Right lobe of liver (tissue), 6 donors: ENCODE measurements at regions not wholly inside any gene's neighbourhood (a gene's known extent, or its start where the extent isn't known, plus 50 kb on each side); places are given as distances from the start of the nearest gene placed in this dataset.

Source experiments
- ATAC-seq, 4 donors: fragments of 200-7000 bp; cut with Tn5 transposase; one replicate each; pipeline ENCODE4 v1.9.1; 2020; ENCODE audit warnings: mild to moderate bottlenecking in 4 of 4, moderate library complexity in 4 of 4
- DNase-seq, 3 donors: peaks; one replicate each; pipeline ENCODE4 v3.0.0-alpha.2; 2020
- H3K27ac ChIP-seq, 3 donors: fragments of 200-600 bp; one replicate each; pipeline ENCODE4 v1.8.0; 2022
- H3K27me3 ChIP-seq, 2 donors: fragments of 200-600 bp; one replicate each; pipeline ENCODE4 v1.8.0; 2022
- H3K36me3 ChIP-seq, 4 donors: fragments of 200-600 bp; sonication (generic) in 1 of 4; one replicate each; pipeline versions ENCODE4 v1.5.1 to v1.8.0; 2017 to 2022; ENCODE audit warnings: control low read depth in 1 of 4
- H3K4me1 ChIP-seq, 4 donors: fragments of 200-600 bp; sonication (generic) in 1 of 4; one replicate each; pipeline versions ENCODE4 v1.5.1 to v1.8.0; 2017 to 2022; ENCODE audit warnings: control low read depth in 1 of 4
- H3K4me3 ChIP-seq, 3 donors: fragments of 200-600 bp; one replicate each; pipeline ENCODE4 v1.8.0; 2022
- H3K9me3 ChIP-seq, 4 donors: fragments of 200-600 bp; sonication (generic) in 1 of 4; one replicate each; pipeline versions ENCODE4 v1.5.1 to v1.8.0; 2017 to 2022; ENCODE audit warnings: control low read depth in 1 of 4
- CTCF ChIP-seq, 4 donors: fragments of 200-600 bp in 3 of 4; fragments of 450-650 bp in 1 of 4; IDR thresholded peaks; one replicate each; pipeline versions ENCODE4 v1.5.1 to v1.8.0; 2016 to 2022; ENCODE audit warnings: antibody characterized with exemption in 4 of 4, mild to moderate bottlenecking in 2 of 4
- POLR2A ChIP-seq: fragments of 450-650 bp; IDR thresholded peaks from one replicate; pipeline ENCODE4 v1.6.1; 2017; ENCODE audit warnings: antibody characterized with exemption, mild to moderate bottlenecking
- WGBS: methylation state at CpG from one replicate; pipeline ENCODE4 v1.1.6; 2018; ENCODE audit warnings: low coverage, low lambda C conversion rate; ENCODE audit not compliant: insufficient coverage; ENCODE audit errors: missing lambda C conversion rate; 5-methylcytosine and 5-hydroxymethylcytosine counted together
- intact Hi-C, 2 donors: fragments of 100-400 bp; cut with DNase I; formaldehyde crosslinking; loops; one replicate each; pipeline versions ENCODE4 v1.11.2 to v1.14.1; 2022
- donor health status: DM: no; HTN: yes; CAD: no.
- donor health status: DM: no; HTN: no; CAD: no.
- donor health status: DM: no; HTN: no; CAD: no.
- donor health status: DM: no; HTN: yes; CAD: no.
- donor health status: DM: no; HTN: yes; CAD: no.

DNA sequence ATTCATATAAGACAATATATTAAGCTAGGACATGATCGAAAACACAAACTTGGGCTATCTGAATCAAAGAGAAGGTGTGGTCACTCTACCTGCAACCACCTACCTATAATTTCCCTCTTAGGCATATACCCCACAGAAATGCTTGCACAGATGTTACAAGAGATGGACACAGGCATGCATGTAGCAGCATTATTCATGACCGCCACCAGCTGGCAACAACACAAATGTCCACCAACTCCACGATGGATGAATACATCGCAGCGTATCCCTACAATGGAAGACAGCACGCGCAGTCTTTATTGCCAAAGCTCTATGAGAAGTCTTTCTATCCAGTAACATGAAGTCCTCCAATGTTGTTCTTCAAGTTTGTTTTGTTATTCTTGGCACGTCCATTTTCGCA, 90.8 kb downstream of the ARL4C start:
- H3K27ac ChIP-seq, result no peak overlapping the region
- no peaks in the 10 kb centered on the region for H3K36me3 ChIP-seq
- no peaks in the 10 kb centered on the region for H3K27me3 ChIP-seq
- WGBS, result 79% methylated on average over 9 of the region's 9 CpGs
- DNase-seq, result no peak
- H3K4me3 ChIP-seq, result no peak overlapping the region
- no peak for ATAC-seq
- intact Hi-C loops, result no loop called here
- H3K4me1 ChIP-seq, result no peaks in the 10 kb centered on the region
- TF ChIP-seq CTCF (IDR thresholded peaks at IDR 0.05), result no peak
- TF ChIP-seq POLR2A, result no peak
- no peaks in the 10 kb centered on the region for H3K9me3 ChIP-seq

- H3K9me3 ChIP-seq, result no peaks in the 10 kb centered on the region
- no peak overlapping the region for H3K4me3 ChIP-seq
- ATAC-seq (no peak), DNase-seq (no peak)
- no peaks in the 10 kb centered on the region for H3K4me1 ChIP-seq
- no peak overlapping the region for H3K27ac ChIP-seq
- intact Hi-C loops, result no loop called here
- WGBS, result 43% methylated on average over 1 of the region's 2 CpGs
- H3K27me3 ChIP-seq, result no peaks in the 10 kb centered on the region
- no peaks in the 10 kb centered on the region for H3K36me3 ChIP-seq
- no peak for TF ChIP-seq POLR2A
- no peak for TF ChIP-seq CTCF (IDR thresholded peaks at IDR 0.05)
Measured at GRCh38 chr2:234405462-234405861, 91.4 kb downstream of the ARL4C start.

DNA sequence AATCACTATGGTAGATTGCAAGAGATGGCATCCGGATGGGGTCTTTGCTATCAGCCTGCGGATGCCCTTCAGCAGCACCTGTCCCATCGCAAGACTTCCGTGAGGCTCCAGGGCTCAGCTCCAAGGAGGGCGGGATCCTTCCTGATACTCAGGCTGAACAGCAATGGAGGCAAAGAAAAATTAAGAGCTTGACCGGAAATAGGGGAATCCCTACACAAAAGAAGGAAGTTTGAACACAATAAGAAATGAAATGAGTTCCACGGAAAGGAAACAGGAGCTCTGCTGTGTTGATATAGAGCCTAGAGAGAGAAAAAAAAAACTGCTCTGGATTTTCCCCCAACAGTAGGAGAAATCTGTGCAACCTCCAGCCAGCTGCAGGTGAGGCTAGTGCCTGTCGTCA, 91.9 kb downstream of the ARL4C start:
- Histone ChIP-seq H3K27ac (no peak overlapping the region), H3K4me3 (no peak overlapping the region), H3K9me3 (no peaks in the 10 kb centered on the region), H3K4me1 (no peaks in the 10 kb centered on the region), H3K36me3 (no peaks in the 10 kb centered on the region), H3K27me3 (no peaks in the 10 kb centered on the region)
- ATAC-seq (peak; percentile 16 to 62 (median 46)), DNase-seq (no peak)
- TF ChIP-seq CTCF (IDR thresholded peaks at IDR 0.05), result no peak
- TF ChIP-seq POLR2A, result no peak
- 53% methylated on average over 8 of the region's 8 CpGs for WGBS
- intact Hi-C loops, result no loop called here

DNA sequence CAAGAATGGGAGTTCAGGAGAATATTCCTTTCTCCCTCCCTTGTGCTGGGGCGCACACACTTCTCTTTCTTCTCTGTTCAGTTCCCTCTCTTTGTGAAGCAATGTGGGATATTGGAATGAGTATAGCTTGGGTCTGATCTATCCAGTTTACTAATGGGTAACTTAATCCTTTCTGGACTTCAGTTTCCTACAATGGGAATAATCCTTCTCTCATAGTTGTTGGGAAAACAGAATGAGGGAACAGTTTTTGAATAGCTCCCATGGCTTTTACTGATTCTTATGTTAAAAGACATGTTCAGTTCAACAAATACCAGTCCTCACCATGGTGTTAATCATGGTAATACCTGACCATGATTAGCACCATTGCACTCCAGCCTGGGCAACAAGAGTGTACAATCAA, 93.1 kb downstream of the ARL4C start:
- Histone ChIP-seq H3K36me3 (no peaks in the 10 kb centered on the region), H3K27me3 (no peaks in the 10 kb centered on the region), H3K9me3 (no peaks in the 10 kb centered on the region), H3K4me1 (no peaks in the 10 kb centered on the region), H3K27ac (no peak overlapping the region), H3K4me3 (no peak overlapping the region)
- no peak for DNase-seq
- TF ChIP-seq POLR2A, result no peak
- TF ChIP-seq CTCF (IDR thresholded peaks at IDR 0.05), result no peak
- intact Hi-C loops, result no loop called here
- no peak for ATAC-seq
- 100% methylated on average over 1 of the region's 1 CpG for WGBS

DNA sequence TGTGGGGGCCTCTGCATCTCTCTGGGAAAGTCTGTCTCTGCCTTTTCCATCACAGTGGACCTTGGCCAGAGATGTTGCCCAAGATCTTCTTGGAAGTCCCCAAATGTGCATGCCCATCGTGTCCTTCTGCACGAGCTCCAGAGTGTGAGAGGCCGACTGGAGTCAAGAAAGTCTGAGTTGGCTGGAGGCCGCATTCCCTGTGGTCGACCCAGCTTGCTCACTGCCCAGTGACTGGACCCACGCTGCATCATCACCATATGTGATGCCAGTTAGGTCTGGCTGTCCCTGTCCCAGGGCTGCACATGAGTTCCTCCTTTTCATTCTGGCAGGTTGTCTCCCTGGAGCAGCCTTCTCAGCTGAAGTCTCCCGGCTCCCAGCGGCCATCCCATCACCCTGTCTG, 93.8 kb downstream of the ARL4C start:
- Histone ChIP-seq H3K4me3 (no peak overlapping the region), H3K27me3 (no peaks in the 10 kb centered on the region), H3K9me3 (no peaks in the 10 kb centered on the region), H3K4me1 (no peaks in the 10 kb centered on the region), H3K36me3 (no peaks in the 10 kb centered on the region), H3K27ac (no peak overlapping the region)
- WGBS, result 79% methylated on average over 6 of the region's 8 CpGs
- intact Hi-C loops, result no loop called here
- DNase-seq, result no peak
- no peak for TF ChIP-seq POLR2A
- peak in 1 of 4 donors; percentile 13 for ATAC-seq
